ENCODE measurements at regions not wholly inside any gene's neighbourhood (a gene's known extent, or its start where the extent isn't known, plus 50 kb on each side); places are given as distances from the start of the nearest gene placed in this dataset.

DNA sequence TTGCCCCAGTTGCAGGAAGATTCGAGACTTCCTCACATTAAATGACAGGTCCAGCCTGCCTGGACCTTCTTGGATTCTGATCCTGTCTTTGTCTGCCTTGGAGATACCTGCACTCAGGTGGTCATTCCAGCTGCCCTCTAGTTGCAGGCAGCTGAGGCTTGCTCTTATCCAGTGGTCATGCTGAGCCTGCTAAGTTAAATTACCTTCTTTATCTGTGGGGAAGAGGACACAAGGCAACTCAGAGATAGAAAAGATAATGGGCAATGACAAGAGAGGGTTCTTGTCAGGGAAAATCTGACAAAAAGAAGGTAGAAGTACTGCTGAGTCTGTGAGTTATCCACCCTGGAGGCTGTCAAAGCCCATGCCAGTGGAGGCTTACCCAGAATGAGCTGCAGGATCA lies 401.4 kb downstream of the MID1IP1 start:
- Histone ChIP-seq H3K9me3 (ENCODE audit: control insufficient read depth, low read depth, low read length) (no peaks in the 10 kb centered on the region), H2AFZ (ENCODE audit: control insufficient read depth, low read length) (no peak overlapping the region), H3K27ac (ENCODE audit: control insufficient read depth, insufficient read depth, low read length) (no peak overlapping the region), H3K79me2 (ENCODE audit: control insufficient read depth, insufficient read depth, low read length) (no peaks in the 10 kb centered on the region), H4K20me1 (ENCODE audit: control insufficient read depth, extremely low read depth, insufficient read depth, low read length) (no peaks in the 10 kb centered on the region), H3K4me3 (ENCODE audit: control insufficient read depth in 2 of 3, extremely low read depth in 1 of 3, insufficient read depth in 2 of 3, low read depth in 1 of 3, low read length in 3 of 3) (no peak overlapping the region), H3K4me2 (ENCODE audit: control insufficient read depth, extremely low read depth, insufficient read depth, low read depth, low read length) (no peak overlapping the region), H3K4me1 (ENCODE audit: control insufficient read depth, extremely low read depth, insufficient read depth, low read length) (peaks cover 15% of the 10 kb centered on the region), H3K36me3 (ENCODE audit: control insufficient read depth in 2 of 2, extremely low read depth in 1 of 2, insufficient read depth in 2 of 2, low read length in 2 of 2) (no peaks in the 10 kb centered on the region), H3K9ac (ENCODE audit: control insufficient read depth, extremely low read depth, insufficient read depth, low read length) (no peak overlapping the region), H3K9me1 (ENCODE audit: control insufficient read depth, extremely low read depth, insufficient read depth, low read length) (no peaks in the 10 kb centered on the region), H3K27me3 (ENCODE audit: control insufficient read depth, extremely low read depth, insufficient read depth, low read length) (no peaks in the 10 kb centered on the region)
- no peak for FAIRE-seq
- dilution Hi-C loops (cut with MboI; ENCODE audit: extremely low pct_ligation_motif_present, low sequenced_read_pairs): no loop called here
- TF ChIP-seq, protein P1, sequence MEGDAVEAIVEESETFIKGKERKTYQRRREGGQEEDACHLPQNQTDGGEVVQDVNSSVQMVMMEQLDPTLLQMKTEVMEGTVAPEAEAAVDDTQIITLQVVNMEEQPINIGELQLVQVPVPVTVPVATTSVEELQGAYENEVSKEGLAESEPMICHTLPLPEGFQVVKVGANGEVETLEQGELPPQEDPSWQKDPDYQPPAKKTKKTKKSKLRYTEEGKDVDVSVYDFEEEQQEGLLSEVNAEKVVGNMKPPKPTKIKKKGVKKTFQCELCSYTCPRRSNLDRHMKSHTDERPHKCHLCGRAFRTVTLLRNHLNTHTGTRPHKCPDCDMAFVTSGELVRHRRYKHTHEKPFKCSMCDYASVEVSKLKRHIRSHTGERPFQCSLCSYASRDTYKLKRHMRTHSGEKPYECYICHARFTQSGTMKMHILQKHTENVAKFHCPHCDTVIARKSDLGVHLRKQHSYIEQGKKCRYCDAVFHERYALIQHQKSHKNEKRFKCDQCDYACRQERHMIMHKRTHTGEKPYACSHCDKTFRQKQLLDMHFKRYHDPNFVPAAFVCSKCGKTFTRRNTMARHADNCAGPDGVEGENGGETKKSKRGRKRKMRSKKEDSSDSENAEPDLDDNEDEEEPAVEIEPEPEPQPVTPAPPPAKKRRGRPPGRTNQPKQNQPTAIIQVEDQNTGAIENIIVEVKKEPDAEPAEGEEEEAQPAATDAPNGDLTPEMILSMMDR (optimal IDR thresholded peaks at IDR 0.05 in 1 of 3, IDR thresholded peaks at IDR 0.05 in 1 of 3, conservative IDR thresholded peaks at IDR 0.05 in 1 of 3; ENCODE audit: extremely low read depth in 1 of 3, insufficient read depth in 2 of 3, low read length in 3 of 3): no peak
- TF ChIP-seq EZH2 (IDR thresholded peaks at IDR 0.05; ENCODE audit: low read length): no peak
- DNase-seq (ENCODE audit: low read depth, low spot score): no peak

- Histone ChIP-seq H3K9me3 (ENCODE audit: control insufficient read depth, low read depth, low read length) (no peaks in the 10 kb centered on the region), H3K9me1 (ENCODE audit: control insufficient read depth, extremely low read depth, insufficient read depth, low read length) (no peaks in the 10 kb centered on the region), H3K27ac (ENCODE audit: control insufficient read depth, insufficient read depth, low read length) (no peak overlapping the region), H2AFZ (ENCODE audit: control insufficient read depth, low read length) (no peak overlapping the region), H4K20me1 (ENCODE audit: control insufficient read depth, extremely low read depth, insufficient read depth, low read length) (no peaks in the 10 kb centered on the region), H3K4me3 (ENCODE audit: control insufficient read depth in 2 of 3, extremely low read depth in 1 of 3, insufficient read depth in 2 of 3, low read depth in 1 of 3, low read length in 3 of 3) (no peak overlapping the region), H3K27me3 (ENCODE audit: control insufficient read depth, extremely low read depth, insufficient read depth, low read length) (no peaks in the 10 kb centered on the region), H3K4me1 (ENCODE audit: control insufficient read depth, extremely low read depth, insufficient read depth, low read length) (peaks cover 15% of the 10 kb centered on the region), H3K9ac (ENCODE audit: control insufficient read depth, extremely low read depth, insufficient read depth, low read length) (no peak overlapping the region), H3K79me2 (ENCODE audit: control insufficient read depth, insufficient read depth, low read length) (no peaks in the 10 kb centered on the region), H3K4me2 (ENCODE audit: control insufficient read depth, extremely low read depth, insufficient read depth, low read depth, low read length) (no peak overlapping the region), H3K36me3 (ENCODE audit: control insufficient read depth in 2 of 2, extremely low read depth in 1 of 2, insufficient read depth in 2 of 2, low read length in 2 of 2) (no peaks in the 10 kb centered on the region)
- dilution Hi-C loops (cut with MboI; ENCODE audit: extremely low pct_ligation_motif_present, low sequenced_read_pairs): no loop called here
- TF ChIP-seq, protein P1 (optimal IDR thresholded peaks at IDR 0.05 in 1 of 3, IDR thresholded peaks at IDR 0.05 in 1 of 3, conservative IDR thresholded peaks at IDR 0.05 in 1 of 3; ENCODE audit: extremely low read depth in 1 of 3, insufficient read depth in 2 of 3, low read length in 3 of 3): no peak
- TF ChIP-seq EZH2 (IDR thresholded peaks at IDR 0.05; ENCODE audit: low read length): no peak
- DNase-seq (ENCODE audit: low read depth, low spot score) (no peak), FAIRE-seq (no peak)
Measured at GRCh38 chrX:39203427-39203826, 402.2 kb downstream of the MID1IP1 start.

Measured in keratinocyte (primary cell).